ENCODE measurements at regions not wholly inside any gene's neighbourhood (a gene's known extent, or its start where the extent isn't known, plus 50 kb on each side); places are given as distances from the start of the nearest gene placed in this dataset.

- no peak for TF ChIP-seq CTCF (IDR thresholded peaks at IDR 0.05)
- TF ChIP-seq POLR2A (IDR thresholded peaks at IDR 0.05): no peak
These were observed 1408.8 kb downstream of the PCDH19 start for GRCh38 chrX:99001286-99001685.

Data from esophagus squamous epithelium (tissue), 4 donors.